GM23338 (cell line): ENCODE measurements at regions not wholly inside any gene's neighbourhood (a gene's known extent, or its start where the extent isn't known, plus 50 kb on each side); places are given as distances from the start of the nearest gene placed in this dataset.

Experiments
- ATAC-seq: fragments of 200-7000 bp; cut with Tn5 transposase; 3 replicates; pipeline ENCODE4 v1.9.1; 2020
- DNase-seq: peaks from one replicate; pipeline ENCODE4 v3.0.0-alpha.2; 2015; ENCODE audit warnings: low spot score
- H2AFZ ChIP-seq: fragments of 200-600 bp; sonication (generic); 2 replicates; pipeline ENCODE4 v1.8.0; 2016; ENCODE audit warnings: antibody characterized with exemption, mild to moderate bottlenecking, moderate library complexity
- H3F3A ChIP-seq: fragments of 200-600 bp; sonication (generic); replicated peaks from 2 replicates; pipeline ENCODE4 v1.8.0; 2017; ENCODE audit warnings: antibody characterized with exemption, mixed run types, low read depth
- H3K27ac ChIP-seq: fragments of 200-600 bp; sonication (generic); 2 replicates; pipeline ENCODE4 v1.6.1; 2016; ENCODE audit warnings: low read depth
- H3K27me3 ChIP-seq: fragments of 200-600 bp; sonication (generic); 2 replicates; pipeline ENCODE4 v1.8.0; 2016; ENCODE audit warnings: mild to moderate bottlenecking, mixed run types, moderate library complexity; ENCODE audit not compliant: insufficient read depth
- H3K36me3 ChIP-seq: fragments of 200-600 bp; sonication (generic); 2 replicates; pipeline ENCODE4 v1.8.0; 2016; ENCODE audit warnings: mild to moderate bottlenecking; ENCODE audit not compliant: insufficient read depth
- H3K4me1 ChIP-seq: fragments of 200-600 bp; sonication (generic); 2 replicates; pipeline ENCODE4 v1.8.0; 2016; ENCODE audit warnings: mild to moderate bottlenecking, moderate library complexity; ENCODE audit not compliant: insufficient read depth
- H3K4me2 ChIP-seq: fragments of 200-600 bp; sonication (generic); 2 replicates; pipeline ENCODE4 v1.7.1; 2017; ENCODE audit warnings: mixed run types
- H3K4me3 ChIP-seq: fragments of 200-600 bp; sonication (generic); 2 replicates; pipeline ENCODE4 v1.6.1; 2016; ENCODE audit warnings: mixed run types
- H3K79me2 ChIP-seq: fragments of 200-600 bp; sonication (generic); replicated peaks from 2 replicates; pipeline ENCODE4 v1.8.0; 2017; ENCODE audit warnings: mild to moderate bottlenecking; ENCODE audit not compliant: insufficient read depth
- H3K9me2 ChIP-seq: fragments of 200-600 bp; sonication (generic); 2 replicates; pipeline ENCODE4 v1.8.0; 2017; ENCODE audit not compliant: insufficient read depth
- H4K20me1 ChIP-seq: fragments of 200-600 bp; sonication (generic); replicated peaks from 2 replicates; pipeline ENCODE4 v1.8.0; 2017; ENCODE audit warnings: mild to moderate bottlenecking; ENCODE audit not compliant: insufficient read depth
- H3K27ac Mint-ChIP-seq: 2 replicates; pipeline ENCODE4 v1.8.0; 2020; ENCODE audit warnings: inconsistent platforms, mild to moderate bottlenecking, moderate library complexity, mixed read lengths
- H3K27me3 Mint-ChIP-seq: 3 replicates; pipeline ENCODE4 v1.8.0; 2022; ENCODE audit warnings: low read depth, mild to moderate bottlenecking, moderate library complexity, mixed read lengths, inconsistent platforms; ENCODE audit not compliant: insufficient read depth, poor library complexity
- H3K36me3 Mint-ChIP-seq: 3 replicates; pipeline ENCODE4 v1.8.0; 2021; ENCODE audit warnings: low read depth, mild to moderate bottlenecking, inconsistent platforms, moderate library complexity, mixed read lengths
- H3K4me1 Mint-ChIP-seq: 3 replicates; pipeline ENCODE4 v1.8.0; 2020; ENCODE audit warnings: mild to moderate bottlenecking, inconsistent platforms, mixed read lengths
- H3K4me3 Mint-ChIP-seq: 3 replicates; pipeline ENCODE4 v1.8.0; 2021; ENCODE audit warnings: moderate library complexity, mild to moderate bottlenecking, inconsistent platforms, mixed read lengths
- H3K9me3 Mint-ChIP-seq: 3 replicates; pipeline ENCODE4 v1.8.0; 2020; ENCODE audit warnings: moderate library complexity, mild to moderate bottlenecking, inconsistent platforms, mixed read lengths
- CREB1 ChIP-seq: fragments of 250-450 bp; sonication (Bioruptor Pico); IDR thresholded peaks from 2 replicates; pipeline ENCODE4 v1.5.0; 2020; ENCODE audit warnings: low read depth, mild to moderate bottlenecking, moderate library complexity
- ETS1 ChIP-seq: IDR thresholded peaks from 2 replicates; pipeline ENCODE4 v1.6.1; 2016; ENCODE audit warnings: antibody characterized with exemption
- EZH2 ChIP-seq: fragments of 200-600 bp; sonication (generic); IDR thresholded peaks from one replicate; pipeline ENCODE4 v1.8.0; 2017; ENCODE audit warnings: antibody characterized with exemption, mild to moderate bottlenecking, low read depth; ENCODE audit not compliant: unreplicated experiment
- EZH2phosphoT487 ChIP-seq: fragments of 200-600 bp; sonication (generic); IDR thresholded peaks from one replicate; pipeline ENCODE4 v1.8.1; 2018; ENCODE audit warnings: antibody characterized with exemption; ENCODE audit not compliant: unreplicated experiment
- REST ChIP-seq: IDR thresholded peaks from one replicate; pipeline ENCODE4 v1.6.1; 2018; ENCODE audit warnings: antibody characterized with exemption; ENCODE audit not compliant: unreplicated experiment
- ZNF462 ChIP-seq: fragments of 250-450 bp; sonication (Bioruptor Pico); IDR thresholded peaks from 2 replicates; pipeline ENCODE4 v1.5.0; 2020; ENCODE audit warnings: mild to moderate bottlenecking, moderate library complexity

- no peak for TF ChIP-seq REST
- TF ChIP-seq CREB1 (CRISPR knock-in tag): no peak
- no peak for TF ChIP-seq ZNF462 (CRISPR knock-in tag)
These were observed 94.6 kb upstream of the ARHGEF3 start (continued) for GRCh38 chr3:56896357-56896756.

GRCh38 chr3:56894881-56895431 is 93.2 kb upstream of the ARHGEF3 start:
- Histone ChIP-seq H3K27ac (no peak overlapping the region), H3F3A (no peaks in the 10 kb centered on the region), H3K27me3 (no peaks in the 10 kb centered on the region), H3K4me2 (no peak overlapping the region), H3K4me1 (no peaks in the 10 kb centered on the region), H3K4me3 (no peak overlapping the region), H3K36me3 (no peaks in the 10 kb centered on the region), H4K20me1 (no peaks in the 10 kb centered on the region), H2AFZ (no peak overlapping the region), H3K79me2 (no peaks in the 10 kb centered on the region), H3K9me2 (no peaks in the 10 kb centered on the region)
- H3K4me1 Mint-ChIP-seq: no peaks in the 10 kb centered on the region; the same call in 2 of the 3 replicates
- ATAC-seq (peak; percentile 40; the same call in 2 of the 3 replicates), DNase-seq (no peak)
- no peaks in the 10 kb centered on the region for H3K9me3 Mint-ChIP-seq
- H3K36me3 Mint-ChIP-seq: no peaks in the 10 kb centered on the region
- H3K4me3 Mint-ChIP-seq: no peak overlapping the region
- H3K27me3 Mint-ChIP-seq: peaks cover 6% of the 10 kb centered on the region
- H3K27ac Mint-ChIP-seq: no peak overlapping the region
- no peak for TF ChIP-seq EZH2
- TF ChIP-seq EZH2phosphoT487: no peak
- TF ChIP-seq ETS1: no peak
- TF ChIP-seq CREB1 (CRISPR knock-in tag): no peak
